Pulmonary artery endothelial cell (primary cell): ENCODE measurements at regions not wholly inside any gene's neighbourhood (a gene's known extent, or its start where the extent isn't known, plus 50 kb on each side); places are given as distances from the start of the nearest gene placed in this dataset.
"Not testable (repeated sequence)": the region's sequence is repeated elsewhere in the genome, so short reads cannot be mapped to it uniquely, and the experiment has no call there.

Experiments
- DNase-seq: peaks from one replicate; pipeline ENCODE4 v3.0.0-alpha.2; 2011; ENCODE audit warnings: low read depth, low spot score

DNA sequence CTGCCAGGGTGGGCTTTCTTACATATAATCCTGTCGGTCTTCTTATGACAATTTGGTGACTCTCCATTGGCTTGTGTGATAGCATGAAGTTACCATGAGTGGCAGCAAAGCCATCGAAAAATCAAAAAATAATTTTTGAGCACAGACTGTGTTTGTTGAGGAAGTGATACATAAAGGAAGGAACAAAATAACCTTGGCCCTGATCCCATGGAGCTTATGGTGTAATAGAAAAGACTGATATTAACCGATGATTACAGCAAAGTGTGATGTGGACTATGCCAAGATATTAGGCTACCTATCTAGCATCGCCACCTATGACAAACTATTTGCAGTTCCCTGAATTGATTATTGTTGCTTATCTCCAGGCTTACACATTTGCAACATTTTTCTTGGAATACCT is 383.2 kb downstream of the AEBP2 start:
- peak; percentile 30 for DNase-seq

DNA sequence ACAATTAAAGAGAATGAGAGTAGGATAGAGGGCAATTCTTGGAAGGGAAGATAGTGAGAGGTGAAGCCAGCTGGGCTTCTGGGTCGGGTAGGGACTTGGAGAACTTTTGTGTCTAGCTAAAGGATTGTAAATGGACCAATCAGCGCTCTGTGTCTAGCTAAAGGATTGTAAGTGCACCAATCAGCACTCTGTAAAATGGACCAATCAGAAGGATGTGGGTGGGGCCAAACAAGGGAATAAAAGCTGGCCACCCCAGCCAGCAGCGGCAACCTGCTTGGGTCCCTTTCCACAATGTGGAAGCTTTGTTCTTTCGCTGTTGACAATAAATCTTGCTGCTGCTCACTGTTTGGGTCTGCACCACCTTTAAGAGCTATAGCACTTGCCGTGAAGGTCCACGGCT is 384.0 kb downstream of the AEBP2 start:
- not testable (repeated sequence) for DNase-seq

DNA sequence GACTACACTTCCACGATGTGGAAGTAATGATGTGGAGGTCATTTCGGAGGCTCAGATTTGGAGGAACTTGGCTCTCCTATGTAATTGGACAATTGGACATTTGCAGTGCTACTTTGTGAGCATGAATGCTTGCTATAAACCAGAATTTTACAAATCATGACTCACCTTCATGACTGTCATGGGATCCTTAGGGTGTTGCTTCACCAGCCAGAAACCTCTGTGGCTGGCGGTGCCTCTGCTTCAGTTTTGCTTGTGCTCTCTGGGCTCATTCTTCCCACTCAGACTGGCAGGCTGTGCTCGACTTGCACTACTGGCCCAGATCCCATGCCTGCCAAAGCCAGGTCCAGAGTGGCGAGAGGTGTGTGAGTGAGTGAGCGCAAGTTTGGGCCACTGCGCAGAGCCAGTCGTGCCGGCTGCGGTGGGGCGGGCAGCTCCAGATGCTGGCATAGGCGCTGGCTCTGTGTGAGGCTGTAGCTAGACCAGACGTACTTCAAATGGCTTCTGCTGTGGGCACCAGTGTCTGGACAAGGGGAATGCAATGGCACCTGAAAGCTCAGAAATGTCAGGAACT is 387.8 kb downstream of the AEBP2 start:
- no peak for DNase-seq

DNA sequence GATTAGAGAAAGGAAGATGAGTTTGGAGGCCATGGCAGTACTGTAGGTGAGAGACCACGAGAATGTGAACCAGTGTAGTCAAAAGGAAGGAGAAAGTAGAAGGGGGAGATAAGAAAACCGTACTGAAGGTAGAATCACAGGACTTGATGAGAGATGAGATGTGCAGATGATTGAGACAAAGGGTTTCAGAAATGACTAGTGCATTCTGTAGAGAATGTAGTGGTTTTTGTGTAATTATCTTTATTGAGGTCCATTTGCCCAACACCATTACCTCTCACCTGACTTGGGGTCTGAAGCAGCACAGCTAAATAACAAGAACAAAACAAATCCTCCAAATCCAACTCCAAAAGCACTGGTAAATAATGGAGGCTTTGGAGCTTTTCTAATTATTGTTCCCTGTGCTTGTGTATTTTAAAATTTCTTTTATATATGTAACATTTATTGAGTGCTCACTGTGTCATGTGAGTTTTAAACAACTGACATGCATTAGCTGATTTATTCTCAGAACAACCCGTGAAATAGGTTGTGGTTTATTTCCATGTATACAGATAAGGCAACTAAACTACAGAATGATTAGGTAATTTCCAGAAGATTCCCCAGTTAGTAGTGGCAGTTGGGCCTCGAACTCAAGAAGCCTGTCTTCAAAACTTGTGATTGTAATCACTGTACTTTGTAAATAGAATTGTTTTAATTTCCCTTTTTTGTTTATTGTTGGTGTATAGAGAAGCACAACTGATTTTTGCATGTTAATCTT is 390.0 kb downstream of the AEBP2 start:
- no peak for DNase-seq

DNA sequence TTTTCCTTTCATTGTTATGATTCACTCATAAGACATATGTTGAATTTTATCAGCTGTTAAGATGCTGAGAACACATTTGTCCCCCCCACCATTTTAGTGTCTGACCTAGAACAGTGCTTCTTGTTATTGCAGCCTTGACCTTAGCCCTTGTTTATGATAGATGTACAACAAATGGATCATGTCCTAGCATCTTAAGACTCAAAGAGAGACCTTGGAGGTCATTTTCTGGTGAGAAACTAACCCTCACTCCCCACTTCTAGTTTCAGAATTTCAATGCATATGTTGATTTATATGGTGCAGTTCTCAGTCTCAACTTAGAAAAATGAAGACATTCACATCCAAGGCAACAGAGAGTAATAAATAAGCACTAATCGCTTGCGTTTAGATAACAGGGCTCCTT is 391.2 kb downstream of the AEBP2 start:
- DNase-seq, result no peak

DNA sequence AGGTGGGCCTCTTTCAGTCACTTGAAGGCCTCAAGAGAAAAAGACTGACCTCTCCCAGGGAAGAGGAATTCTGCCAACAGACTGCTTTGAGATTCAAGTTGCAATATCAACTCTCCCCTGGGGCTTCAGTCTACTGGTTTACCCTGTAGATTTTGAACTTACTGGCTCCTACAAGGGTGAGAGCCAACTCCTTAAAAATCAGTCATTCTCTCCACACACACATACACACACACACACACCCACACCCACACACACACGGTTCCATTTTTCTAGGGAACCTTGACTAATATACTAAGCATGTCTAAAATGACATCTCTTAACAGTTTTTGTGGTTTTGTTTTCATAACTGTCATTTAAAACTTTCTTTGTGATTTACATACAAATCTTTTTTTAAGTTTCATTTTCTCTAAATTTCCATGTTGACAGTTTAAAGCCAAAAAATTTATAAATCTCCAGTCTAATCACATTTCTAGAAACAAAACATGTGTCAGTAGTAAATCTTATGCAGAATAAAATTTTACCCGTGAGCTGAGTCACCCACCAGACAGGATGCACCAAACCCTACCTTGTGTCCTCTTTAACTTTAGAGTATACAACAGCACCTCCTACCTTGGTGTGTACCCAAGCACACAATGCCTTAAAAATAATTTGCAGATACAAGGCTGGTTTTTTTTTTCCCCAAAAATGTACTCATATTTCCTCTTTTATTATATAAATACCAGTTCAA is 394.6 kb downstream of the AEBP2 start:
- DNase-seq, result no peak

DNA sequence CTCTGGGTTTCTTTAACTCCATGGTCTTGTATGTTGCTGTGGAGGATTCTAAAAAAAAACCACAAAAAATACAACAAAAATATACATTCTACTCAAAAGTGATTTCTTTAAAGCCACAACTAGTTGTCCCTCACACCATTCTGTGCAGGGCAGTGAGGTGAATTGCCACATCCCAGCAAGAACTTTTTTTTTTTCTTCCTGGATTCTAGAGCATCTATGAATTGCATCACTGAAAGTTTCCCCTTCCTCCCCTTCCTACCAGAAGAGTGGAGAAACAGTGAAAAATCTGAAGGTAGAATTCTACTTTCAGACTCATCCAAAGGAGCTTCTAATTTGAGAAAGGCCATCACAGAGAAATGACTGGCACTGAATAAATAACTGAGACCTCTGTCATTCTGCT is 395.3 kb downstream of the AEBP2 start:
- DNase-seq, result no peak

DNA sequence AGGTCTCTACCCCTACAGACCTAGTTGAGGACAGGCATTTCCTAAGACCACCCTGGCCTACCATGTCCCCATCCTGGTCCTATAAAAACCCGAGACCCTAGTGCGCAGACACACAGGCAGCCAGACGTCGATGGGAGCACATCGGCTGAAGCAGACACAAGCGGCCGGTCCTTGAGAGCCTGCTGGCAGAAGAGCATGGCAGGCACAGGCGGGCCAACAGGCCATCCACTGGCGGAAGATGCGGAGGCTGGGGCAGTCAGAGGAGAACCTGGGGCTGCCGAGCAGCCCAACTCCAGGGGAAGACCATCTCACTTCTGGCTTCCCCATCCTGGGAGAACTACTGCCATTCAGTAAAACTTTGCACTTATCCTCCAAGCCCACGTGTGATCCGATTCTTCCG is 396.8 kb downstream of the AEBP2 start:
- no peak for DNase-seq

DNA sequence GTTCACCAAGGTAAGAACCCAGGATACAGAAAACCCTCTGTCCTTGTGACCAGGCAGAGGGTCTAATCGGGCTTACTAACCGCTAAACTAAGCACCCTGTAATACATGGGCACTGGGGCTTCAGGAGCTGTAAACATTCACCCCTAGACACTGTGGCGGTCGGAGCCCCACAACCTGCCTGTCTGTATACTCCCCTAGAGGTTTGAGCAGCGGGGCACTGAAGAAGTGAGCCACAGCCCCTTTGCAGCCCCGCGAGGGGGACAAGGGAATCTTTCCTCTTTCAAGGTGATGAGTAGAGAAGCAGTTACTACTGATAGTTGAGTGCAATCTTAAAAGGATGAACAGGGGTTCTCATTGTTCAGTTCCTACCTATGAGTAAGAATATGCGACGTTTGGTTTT is 397.2 kb downstream of the AEBP2 start:
- no peak for DNase-seq

DNA sequence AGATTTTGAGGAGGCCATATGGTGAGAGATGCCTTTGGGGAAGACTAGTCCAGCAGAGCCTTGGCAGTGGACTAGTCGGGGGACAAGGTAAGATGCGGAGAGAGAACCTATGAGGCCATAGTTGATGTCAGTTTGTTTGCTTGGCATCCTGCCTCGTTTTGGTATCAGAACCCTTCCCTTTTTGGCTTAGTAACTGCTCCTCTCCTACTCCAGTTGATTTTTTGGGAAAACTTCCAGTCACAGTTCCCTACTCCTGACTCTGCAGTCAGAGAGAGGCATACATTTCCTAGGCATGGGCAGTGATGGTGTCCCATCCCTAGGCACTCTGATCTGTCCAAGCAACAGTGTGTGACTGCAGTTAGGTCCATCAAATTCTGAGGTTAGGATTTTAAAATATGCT is 398.3 kb downstream of the AEBP2 start:
- no peak for DNase-seq

DNA sequence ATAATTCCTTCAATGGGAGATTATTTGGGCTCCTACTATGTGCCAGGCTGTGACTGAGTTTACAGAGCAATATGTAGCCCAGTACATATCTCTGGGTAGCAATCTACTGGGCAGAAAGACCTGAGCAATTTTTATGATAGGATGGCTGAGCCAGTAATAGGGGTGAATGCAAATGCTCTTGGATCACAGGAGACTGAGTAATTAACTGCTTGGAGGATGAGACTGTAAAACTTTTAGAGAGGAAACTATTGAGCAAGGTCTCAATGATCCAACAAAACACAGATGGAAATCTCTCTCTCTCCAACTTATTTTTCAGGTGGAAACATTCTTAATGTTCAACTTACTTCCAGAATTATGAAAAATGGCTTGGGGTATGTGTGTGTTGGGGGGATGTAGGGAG is 402.2 kb downstream of the AEBP2 start:
- no peak for DNase-seq

DNA sequence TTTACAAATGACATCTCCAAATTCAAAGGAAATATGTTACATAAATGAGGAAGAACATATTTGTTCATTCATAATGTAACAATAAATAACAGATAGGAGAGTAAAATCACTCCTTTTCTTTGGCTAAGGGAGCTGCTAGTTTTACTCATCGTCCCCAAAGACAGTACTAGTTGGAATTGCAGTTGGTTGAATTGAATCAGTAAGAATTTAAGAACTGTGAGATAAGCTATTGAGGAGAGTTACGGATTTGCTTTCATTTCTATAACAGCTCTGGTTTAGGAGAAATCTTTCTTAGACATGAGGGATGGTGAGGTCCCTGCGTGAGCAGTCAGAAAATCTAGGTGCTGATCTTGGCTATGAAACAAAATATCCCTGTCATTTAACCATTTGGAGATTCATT is 402.8 kb downstream of the AEBP2 start:
- no peak for DNase-seq

DNA sequence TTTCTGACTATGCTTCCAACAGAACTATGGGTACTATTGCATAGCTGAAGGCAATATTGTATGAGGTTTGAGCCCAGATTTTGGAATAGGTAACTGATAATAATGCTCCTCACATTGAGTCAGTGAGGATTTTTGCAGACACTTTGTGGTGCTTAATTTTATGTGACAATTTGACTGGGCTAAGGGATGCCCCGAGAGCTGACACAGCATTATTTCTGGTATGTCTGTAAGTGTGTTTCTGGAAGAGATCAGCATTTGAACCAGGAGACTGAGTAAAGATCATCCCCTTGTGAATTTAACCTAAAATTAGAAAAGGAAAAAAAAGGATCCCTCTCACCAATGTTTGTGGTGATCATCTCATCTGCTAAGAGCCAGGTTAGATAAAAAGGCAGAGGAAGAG is 404.9 kb downstream of the AEBP2 start:
- DNase-seq, result no peak

DNA sequence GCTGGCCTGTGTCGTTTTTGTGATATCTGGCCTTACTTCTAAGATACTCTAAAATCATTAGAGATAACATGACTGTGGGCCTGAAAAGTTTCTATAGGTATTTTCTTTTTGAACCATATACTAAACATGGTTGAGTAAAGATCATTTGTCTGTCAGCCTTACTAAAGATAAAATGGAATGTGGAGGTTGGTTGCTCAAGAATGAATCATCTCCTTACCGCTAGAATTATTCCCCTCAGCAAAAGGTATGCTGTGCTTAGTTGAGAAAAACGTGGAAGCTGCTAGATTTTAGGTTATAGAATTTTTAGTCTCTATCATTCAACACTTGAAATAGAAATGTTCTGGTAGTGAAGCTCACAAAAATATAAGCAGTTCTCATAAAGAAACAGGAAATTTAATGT is 407.3 kb downstream of the AEBP2 start:
- DNase-seq, result no peak

DNA sequence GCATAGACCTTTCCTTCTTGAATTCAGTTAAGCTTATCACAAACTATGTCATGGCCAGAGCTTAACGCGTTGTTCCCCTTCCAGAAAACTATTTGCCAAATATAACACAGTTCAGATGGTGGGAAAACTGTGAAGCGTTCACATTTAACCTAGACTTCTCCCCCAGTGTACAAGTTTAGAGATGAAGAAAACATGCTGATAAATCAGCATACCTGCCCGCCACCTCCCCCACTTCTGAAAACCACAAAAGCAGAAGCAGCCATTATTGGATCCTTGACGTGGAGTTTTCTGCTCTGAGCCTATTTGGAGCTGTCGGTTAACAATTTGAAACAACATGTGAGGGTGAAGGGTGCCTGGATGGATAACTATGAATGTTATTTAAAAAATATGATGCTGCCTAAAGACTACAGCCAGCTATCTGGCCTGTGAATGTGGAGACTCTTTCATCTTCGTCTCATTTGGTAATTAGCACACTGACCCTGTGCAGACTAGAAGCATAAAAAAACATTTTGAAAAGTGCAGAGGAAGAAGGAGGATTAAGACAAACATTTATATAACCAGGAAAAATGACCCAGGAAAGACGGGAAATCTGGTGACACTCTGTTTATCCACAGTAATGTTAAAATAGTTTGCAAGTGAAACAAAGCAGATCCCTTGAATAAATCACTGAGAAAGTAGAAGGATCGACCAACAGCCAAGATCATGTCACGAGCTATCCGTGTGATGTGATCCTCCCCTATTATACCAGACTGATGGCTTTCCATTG is 408.2 kb downstream of the AEBP2 start:
- no peak for DNase-seq

DNA sequence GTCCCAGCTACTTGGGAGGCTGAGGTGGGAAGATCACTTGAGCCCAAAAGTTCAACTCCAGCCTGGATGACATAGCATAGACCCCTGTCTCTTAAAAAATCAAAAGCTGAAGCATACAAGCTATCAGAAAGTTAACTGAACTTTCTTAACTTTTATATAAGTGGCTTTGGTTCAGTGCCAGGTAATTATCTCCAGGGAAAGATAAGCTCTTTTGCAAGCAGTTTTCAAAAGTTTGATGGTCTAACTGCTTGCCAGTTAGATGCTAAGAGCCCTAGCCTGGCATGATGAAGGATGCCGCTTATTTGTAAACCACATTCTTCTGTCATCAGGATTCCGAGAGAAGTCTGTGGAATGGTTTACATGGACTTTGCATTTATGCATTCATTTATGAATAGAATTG is 409.1 kb downstream of the AEBP2 start:
- DNase-seq, result no peak

DNA sequence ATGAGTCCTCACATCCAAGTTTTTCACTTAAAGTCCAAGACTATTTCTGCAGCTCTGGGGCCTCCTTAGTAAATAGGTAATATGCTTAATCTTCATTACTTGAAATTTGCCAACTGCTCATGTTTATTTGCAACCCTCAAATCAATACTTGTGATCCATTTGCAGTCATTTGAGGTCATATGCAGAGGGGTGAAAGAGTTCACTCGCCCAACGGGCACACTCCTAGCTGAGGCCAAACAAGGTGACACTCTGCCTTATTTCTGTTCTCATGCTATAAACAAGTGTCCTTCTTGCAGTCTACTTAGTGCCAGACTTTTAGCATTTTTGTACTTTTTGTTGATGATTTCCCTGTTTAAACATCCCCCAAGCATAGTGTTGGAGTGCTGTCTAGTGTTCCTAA is 409.9 kb downstream of the AEBP2 start:
- DNase-seq, result no peak

DNA sequence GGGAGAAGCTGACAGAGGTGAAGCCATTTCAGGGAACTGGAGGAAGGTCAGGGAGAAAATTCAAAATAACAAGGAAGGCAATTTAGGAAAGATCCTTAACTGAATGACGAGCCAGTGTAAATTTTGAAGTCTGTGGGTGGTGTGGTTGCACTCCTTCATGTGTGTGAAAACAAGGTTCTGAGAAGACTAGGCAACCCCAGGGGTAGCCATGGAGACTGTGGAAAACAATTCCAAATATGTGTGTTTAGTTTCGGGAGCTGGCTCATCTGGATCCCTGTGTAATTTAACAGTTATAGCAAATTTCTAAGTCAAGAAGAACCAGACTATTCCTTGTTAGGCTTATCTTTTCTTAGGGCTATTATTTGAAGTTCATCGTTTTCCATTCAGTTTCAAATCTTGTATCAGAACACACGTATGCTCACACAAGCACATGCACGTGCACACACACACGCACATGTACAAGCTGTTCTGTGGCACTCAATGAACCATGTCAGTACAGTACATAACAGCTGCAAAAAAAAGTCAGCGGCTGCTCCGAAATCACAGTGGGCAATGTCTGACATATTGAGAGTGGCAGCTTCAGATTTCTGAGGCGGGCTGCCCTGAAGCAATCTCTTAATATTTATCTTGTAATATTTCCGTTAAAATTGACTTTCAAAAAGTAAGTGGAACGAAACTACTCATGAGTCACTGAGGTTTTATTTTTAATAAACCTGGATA is 411.2 kb downstream of the AEBP2 start:
- DNase-seq, result no peak

DNA sequence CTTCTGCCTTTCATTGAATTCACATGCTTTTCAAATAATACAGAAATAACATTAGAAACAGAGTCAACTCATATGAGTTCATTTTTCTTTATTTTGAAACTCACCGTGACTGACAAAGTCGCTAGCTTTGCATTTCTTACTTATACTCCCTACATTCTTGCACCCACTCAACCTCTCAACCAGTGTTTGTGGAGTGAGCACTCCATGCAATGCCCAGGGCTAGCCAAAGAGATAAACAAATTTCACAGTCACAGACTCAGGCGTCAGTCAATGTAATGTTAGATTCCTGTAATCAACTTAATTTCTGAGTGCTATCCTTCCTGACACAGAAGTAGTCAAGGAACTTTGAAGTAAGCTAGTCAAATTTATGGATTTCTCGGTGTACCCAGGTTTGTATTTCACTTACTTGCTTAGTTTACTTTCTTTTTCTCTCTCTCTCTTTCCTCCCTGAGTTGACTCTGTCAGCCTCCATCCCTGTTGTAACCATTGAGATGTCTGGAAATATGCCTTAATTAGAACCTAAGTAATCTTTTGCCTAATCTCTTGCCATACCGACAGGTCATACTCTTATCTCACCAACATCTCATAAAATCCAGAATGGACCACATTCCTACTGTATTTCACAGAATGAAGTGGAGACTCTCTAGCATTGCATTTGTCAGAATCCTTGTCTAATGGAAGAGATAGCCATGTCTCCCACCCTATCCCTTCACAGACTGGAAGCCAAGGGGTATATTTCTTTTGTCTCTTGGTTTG is 413.0 kb downstream of the AEBP2 start:
- DNase-seq, result no peak

DNA sequence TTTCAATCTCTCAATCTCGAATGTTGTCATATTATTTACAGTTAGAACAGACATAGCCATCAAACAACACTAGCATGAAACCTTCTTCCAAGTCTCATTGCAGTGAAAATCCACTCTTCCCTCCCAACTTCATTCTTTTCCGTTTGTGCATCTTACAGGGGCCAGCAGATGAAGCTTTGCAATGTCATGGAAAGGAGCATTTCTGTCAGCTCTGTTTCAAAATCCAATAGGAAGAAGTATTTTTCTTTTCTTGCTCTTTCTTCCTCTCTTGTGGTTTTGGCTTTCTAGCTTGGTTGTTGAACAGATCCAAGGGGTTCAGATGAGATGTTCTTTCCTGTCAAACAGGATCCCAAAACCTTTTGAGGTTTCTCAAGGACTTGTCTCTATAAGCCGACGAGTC is 416.6 kb downstream of the AEBP2 start:
- DNase-seq, result no peak

DNA sequence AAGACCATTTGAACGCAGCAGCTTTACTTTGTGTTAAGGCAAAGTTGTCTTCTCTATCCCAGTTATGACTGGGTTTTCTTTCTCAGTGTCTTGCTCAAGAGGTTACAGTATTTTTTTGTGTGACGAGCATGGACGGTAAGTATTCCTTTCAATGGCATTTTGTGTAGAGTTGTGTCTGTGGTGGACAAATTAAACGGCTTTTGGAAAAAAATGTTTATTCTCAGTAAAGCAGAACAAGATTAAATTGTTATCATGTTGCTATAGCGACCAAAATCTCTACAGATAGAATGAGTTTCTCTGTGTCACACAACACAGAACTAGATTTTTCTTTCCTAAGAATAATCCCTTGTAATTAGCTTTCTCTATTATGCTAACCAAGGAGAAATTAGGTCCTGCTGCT is 417.1 kb downstream of the AEBP2 start:
- DNase-seq, result no peak
